Body of pancreas (tissue), 4 donors: ENCODE measurements at regions not wholly inside any gene's neighbourhood (a gene's known extent, or its start where the extent isn't known, plus 50 kb on each side); places are given as distances from the start of the nearest gene placed in this dataset.

Experiments used
- ATAC-seq: fragments of 150-250 bp; one replicate; pipeline ENCODE4 v1.9.1; 2016
- DNase-seq, 4 donors: peaks; one replicate each; pipeline ENCODE4 v3.0.0-alpha.2; 2019
- H3K27ac ChIP-seq, 4 donors: fragments of 200-600 bp; sonication (generic); 1 replicate in 3 of 4; 2 replicates in 1 of 4; pipeline versions ENCODE4 v1.5.1 to v1.6.1; 2016 to 2019; ENCODE audit warnings: mild to moderate bottlenecking in 1 of 4, mixed read lengths in 1 of 4, moderate library complexity in 1 of 4
- H3K27me3 ChIP-seq, 2 donors: fragments of 200-600 bp; sonication (generic); one replicate each; pipeline ENCODE4 v1.6.0; 2016; ENCODE audit warnings: mild to moderate bottlenecking in 1 of 2
- H3K36me3 ChIP-seq, 2 donors: fragments of 200-600 bp; sonication (generic); replicated peaks in 1 of 2; 2 replicates each; pipeline ENCODE4 v1.5.1; 2016; ENCODE audit warnings: low read depth in 2 of 2; ENCODE audit not compliant: insufficient read depth in 1 of 2
- H3K4me1 ChIP-seq: fragments of 200-600 bp; sonication (generic); one replicate; pipeline ENCODE4 v1.6.0; 2016
- H3K4me3 ChIP-seq, 2 donors: fragments of 200-600 bp; sonication (generic); 1 replicate in 1 of 2; 2 replicates in 1 of 2; pipeline ENCODE4 v1.5.1; 2016 to 2019
- H3K9me3 ChIP-seq, 3 donors: fragments of 200-600 bp; sonication (generic); 1 replicate in 2 of 3; 2 replicates in 1 of 3; pipeline ENCODE4 v1.5.1; 2016
- CTCF ChIP-seq, 7 experiments: fragments of 450-650 bp in 4 of 7; fragments of 200-600 bp in 3 of 7; sonication (generic) in 3 of 7; IDR thresholded peaks; one replicate each; pipeline ENCODE4 v1.5.1; 2016 to 2019; ENCODE audit warnings: antibody characterized with exemption in 7 of 7
- POLR2A ChIP-seq, 3 donors: fragments of 450-650 bp; IDR thresholded peaks; one replicate each; pipeline ENCODE4 v1.6.1; 2016; ENCODE audit warnings: antibody characterized with exemption in 3 of 3, mild to moderate bottlenecking in 2 of 3
- WGBS, 2 donors: methylation state at CpG; one replicate each; pipeline ENCODE4 v1.1.5; 2017; 5-methylcytosine and 5-hydroxymethylcytosine counted together
- intact Hi-C: fragments of 100-400 bp; cut with DNase I; formaldehyde crosslinking; loops from one replicate; pipeline ENCODE4 v1.15.1; 2023

GRCh38 chr13:74620308-74620707 lies 486.1 kb upstream of the KLF12 start:
- intact Hi-C loops = no loop called here
- Histone ChIP-seq H3K9me3 (no peaks in the 10 kb centered on the region), H3K36me3 (no peaks in the 10 kb centered on the region), H3K4me1 (no peaks in the 10 kb centered on the region), H3K27me3 (no peaks in the 10 kb centered on the region), H3K27ac (no peak overlapping the region), H3K4me3 (no peak overlapping the region)
- ATAC-seq (no peak), DNase-seq (no peak)
- TF ChIP-seq CTCF (IDR thresholded peaks at IDR 0.05) (no peak), POLR2A (IDR thresholded peaks at IDR 0.05) (no peak)
- WGBS, 2 donors = 61 to 73% methylated on average over 4 of the region's 4 CpGs

GRCh38 chr13:74597526-74597925 lies 463.3 kb upstream of the KLF12 start:
- Histone ChIP-seq H3K4me3 (no peak overlapping the region), H3K27ac (no peak overlapping the region), H3K4me1 (no peaks in the 10 kb centered on the region), H3K36me3 (no peaks in the 10 kb centered on the region), H3K27me3 (no peaks in the 10 kb centered on the region), H3K9me3 (no peaks in the 10 kb centered on the region)
- intact Hi-C loops = no loop called here
- no peak for TF ChIP-seq CTCF (IDR thresholded peaks at IDR 0.05)
- TF ChIP-seq POLR2A (IDR thresholded peaks at IDR 0.05) = no peak
- ATAC-seq = no peak
- DNase-seq = no peak
- 34 to 48% methylated on average over 3 of the region's 3 CpGs for WGBS, 2 donors

- no peak for DNase-seq
- 57 to 73% methylated on average over 5 of the region's 5 CpGs for WGBS, 2 donors
- no peaks in the 10 kb centered on the region for H3K9me3 ChIP-seq
- TF ChIP-seq CTCF (IDR thresholded peaks at IDR 0.05) = no peak
- TF ChIP-seq POLR2A (IDR thresholded peaks at IDR 0.05) = no peak
- intact Hi-C loops = no loop called here
- no peak for ATAC-seq
- no peak overlapping the region for H3K27ac ChIP-seq
- no peak overlapping the region for H3K4me3 ChIP-seq
- no peaks in the 10 kb centered on the region for H3K36me3 ChIP-seq
- no peaks in the 10 kb centered on the region for H3K27me3 ChIP-seq
- H3K4me1 ChIP-seq = no peaks in the 10 kb centered on the region
Measured at GRCh38 chr13:74596691-74597090, 462.5 kb upstream of the KLF12 start.

- intact Hi-C loops = no loop called here
- no peaks in the 10 kb centered on the region for H3K27me3 ChIP-seq
- TF ChIP-seq CTCF (IDR thresholded peaks at IDR 0.05) (no peak), POLR2A (IDR thresholded peaks at IDR 0.05) (no peak)
- H3K4me1 ChIP-seq = no peaks in the 10 kb centered on the region
- no peaks in the 10 kb centered on the region for H3K9me3 ChIP-seq
- no peak overlapping the region for H3K27ac ChIP-seq
- 78 to 83% methylated on average over 3 of the region's 3 CpGs for WGBS, 2 donors
- H3K36me3 ChIP-seq = no peaks in the 10 kb centered on the region
- H3K4me3 ChIP-seq = no peak overlapping the region
- ATAC-seq = no peak
- DNase-seq = no peak
Measured at GRCh38 chr13:74593688-74594087, 459.5 kb upstream of the KLF12 start.

- 80 to 81% methylated on average over 1 of the region's 1 CpG for WGBS, 2 donors
- no peaks in the 10 kb centered on the region for H3K4me1 ChIP-seq
- H3K27me3 ChIP-seq = no peaks in the 10 kb centered on the region
- no peak overlapping the region for H3K27ac ChIP-seq
- no peak for ATAC-seq
- no peaks in the 10 kb centered on the region for H3K36me3 ChIP-seq
- TF ChIP-seq CTCF (IDR thresholded peaks at IDR 0.05) = no peak
- no peak for TF ChIP-seq POLR2A (IDR thresholded peaks at IDR 0.05)
- no peak for DNase-seq
- no peak overlapping the region for H3K4me3 ChIP-seq
- no peaks in the 10 kb centered on the region for H3K9me3 ChIP-seq
- intact Hi-C loops = no loop called here
Measured at GRCh38 chr13:74586847-74587246, 452.6 kb upstream of the KLF12 start.
